Bronchial epithelial cell (primary cell): ENCODE measurements at regions not wholly inside any gene's neighbourhood (a gene's known extent, or its start where the extent isn't known, plus 50 kb on each side); places are given as distances from the start of the nearest gene placed in this dataset.
"Not testable (repeated sequence)": the region's sequence is repeated elsewhere in the genome, so short reads cannot be mapped to it uniquely, and the experiment has no call there.

ENCODE experiments used
- DNase-seq: peaks from one replicate; pipeline ENCODE4 v3.0.0-alpha.2; 2010; ENCODE audit warnings: low read depth
- FAIRE-seq: peaks from 2 replicates; lab custom pipeline; 2011; peaks lifted over from hg19 to GRCh38; lab: Jason Lieb, UNC
- H3K27me3 ChIP-seq: 2 replicates; pipeline ENCODE4 v1.5.1; 2011; ENCODE audit warnings: low read length; ENCODE audit not compliant: control insufficient read depth, insufficient read depth
- H3K36me3 ChIP-seq: 2 replicates; pipeline ENCODE4 v1.5.1; 2011; ENCODE audit warnings: low read length; ENCODE audit not compliant: control insufficient read depth, insufficient read depth
- H3K4me3 ChIP-seq: 2 replicates; pipeline ENCODE4 v1.5.1; 2011; ENCODE audit warnings: mild to moderate bottlenecking, low read depth, low read length, control low read depth
- CTCF ChIP-seq: IDR thresholded peaks from 2 replicates; pipeline ENCODE4 v1.5.1; 2011; ENCODE audit warnings: mild to moderate bottlenecking, moderate library complexity, low read length, control low read depth, inconsistent platforms; ENCODE audit not compliant: insufficient read depth, severe bottlenecking

- no peak overlapping the region for H3K4me3 ChIP-seq
- no peaks in the 10 kb centered on the region for H3K27me3 ChIP-seq
- FAIRE-seq (no peak), DNase-seq (peak; percentile 79)
- H3K36me3 ChIP-seq = no peaks in the 10 kb centered on the region
- TF ChIP-seq CTCF = no peak
These were observed 158.1 kb upstream of the TSC22D1 start for GRCh38 chr13:44734201-44734707.

- H3K36me3 ChIP-seq = no peaks in the 10 kb centered on the region
- DNase-seq (no peak), FAIRE-seq (no peak)
- no peak overlapping the region for H3K4me3 ChIP-seq
- no peaks in the 10 kb centered on the region for H3K27me3 ChIP-seq
- TF ChIP-seq CTCF = no peak
These were observed 156.5 kb upstream of the TSC22D1 start for GRCh38 chr13:44732503-44733098.

GRCh38 chr13:44730851-44731250 is 154.7 kb upstream of the TSC22D1 start:
- Histone ChIP-seq H3K36me3 (no peaks in the 10 kb centered on the region), H3K27me3 (no peaks in the 10 kb centered on the region), H3K4me3 (no peak overlapping the region)
- FAIRE-seq = no peak
- TF ChIP-seq CTCF = no peak
- no peak for DNase-seq

GRCh38 chr13:44730099-44730498 is 154.0 kb upstream of the TSC22D1 start:
- no peak for TF ChIP-seq CTCF
- FAIRE-seq = no peak
- Histone ChIP-seq H3K27me3 (no peaks in the 10 kb centered on the region), H3K4me3 (no peak overlapping the region), H3K36me3 (no peaks in the 10 kb centered on the region)
- DNase-seq = no peak

GRCh38 chr13:44727591-44727990 is 151.5 kb upstream of the TSC22D1 start:
- not testable (repeated sequence) for H3K36me3 ChIP-seq, DNase-seq, FAIRE-seq, H3K4me3 ChIP-seq, H3K27me3 ChIP-seq

GRCh38 chr13:44726778-44727177 is 150.6 kb upstream of the TSC22D1 start:
- peak; percentile 42 for DNase-seq
- H3K36me3 ChIP-seq = no peaks in the 10 kb centered on the region
- FAIRE-seq = no peak
- H3K4me3 ChIP-seq = no peak overlapping the region
- no peaks in the 10 kb centered on the region for H3K27me3 ChIP-seq
- no peak for TF ChIP-seq CTCF
